H7 (cell line): ENCODE measurements at regions not wholly inside any gene's neighbourhood (a gene's known extent, or its start where the extent isn't known, plus 50 kb on each side); places are given as distances from the start of the nearest gene placed in this dataset.

Source experiments
- DNase-seq: peaks from one replicate; pipeline ENCODE4 v3.0.0; 2012
- H3K27me3 ChIP-seq: 2 replicates; pipeline ENCODE4 v1.6.0; 2011; ENCODE audit warnings: mild to moderate bottlenecking, low read length; ENCODE audit not compliant: control insufficient read depth, insufficient read depth
- H3K36me3 ChIP-seq: replicated peaks from 2 replicates; pipeline ENCODE4 v1.5.1; 2011; ENCODE audit warnings: low read length; ENCODE audit not compliant: control insufficient read depth, insufficient read depth
- H3K4me3 ChIP-seq: 2 replicates; pipeline ENCODE4 v1.5.1; 2011; ENCODE audit warnings: low read depth, mild to moderate bottlenecking, control low read depth, low read length, moderate library complexity; ENCODE audit not compliant: insufficient read depth

GRCh38 chr10:112871021-112871420 lies 79.0 kb upstream of the TCF7L2 start:
- no peaks in the 10 kb centered on the region; the same call in 1 of the 2 replicates for H3K36me3 ChIP-seq
- no peaks in the 10 kb centered on the region for H3K27me3 ChIP-seq
- DNase-seq: no peak
- H3K4me3 ChIP-seq: no peak overlapping the region

GRCh38 chr10:112872728-112873127 lies 77.3 kb upstream of the TCF7L2 start:
- Histone ChIP-seq H3K27me3 (no peaks in the 10 kb centered on the region; the same call in 1 of the 2 replicates), H3K4me3 (no peak overlapping the region), H3K36me3 (no peaks in the 10 kb centered on the region; the same call in 1 of the 2 replicates)
- DNase-seq: no peak

- Histone ChIP-seq H3K4me3 (no peak overlapping the region), H3K27me3 (no peaks in the 10 kb centered on the region; the same call in 1 of the 2 replicates), H3K36me3 (no peaks in the 10 kb centered on the region; the same call in 1 of the 2 replicates)
- no peak for DNase-seq
These were observed 76.5 kb upstream of the TCF7L2 start for GRCh38 chr10:112873541-112873940.

- Histone ChIP-seq H3K27me3 (no peaks in the 10 kb centered on the region; the same call in 1 of the 2 replicates), H3K36me3 (no peaks in the 10 kb centered on the region; the same call in 1 of the 2 replicates), H3K4me3 (no peak overlapping the region)
- no peak for DNase-seq
These were observed 75.1 kb upstream of the TCF7L2 start for GRCh38 chr10:112874982-112875381.

- H3K36me3 ChIP-seq: no peaks in the 10 kb centered on the region; the same call in 1 of the 2 replicates
These were observed 74.4 kb upstream of the TCF7L2 start for GRCh38 chr10:112875476-112876267.

GRCh38 chr10:112880633-112881530 lies 69.2 kb upstream of the TCF7L2 start:
- H3K27me3 ChIP-seq: no peaks in the 10 kb centered on the region; the same call in 1 of the 2 replicates
- no peak for DNase-seq
- no peak overlapping the region for H3K4me3 ChIP-seq
- no peaks in the 10 kb centered on the region for H3K36me3 ChIP-seq

More at GRCh38 chr10:112875476-112876267, 74.4 kb upstream of the TCF7L2 start:
- no peaks in the 10 kb centered on the region; the same call in 1 of the 2 replicates for H3K27me3 ChIP-seq
- DNase-seq: no peak
- no peak overlapping the region for H3K4me3 ChIP-seq

- peaks cover 2% of the 10 kb centered on the region; the same call in 1 of the 2 replicates for H3K27me3 ChIP-seq
- DNase-seq: no peak
- no peak overlapping the region for H3K4me3 ChIP-seq
- no peaks in the 10 kb centered on the region for H3K36me3 ChIP-seq
These were observed 66.5 kb upstream of the TCF7L2 start for GRCh38 chr10:112883360-112884178.

GRCh38 chr10:112884179-112884504 lies 65.9 kb upstream of the TCF7L2 start:
- no peaks in the 10 kb centered on the region for H3K36me3 ChIP-seq
- DNase-seq: no peak
- H3K4me3 ChIP-seq: no peak overlapping the region
- H3K27me3 ChIP-seq: peaks cover 2% of the 10 kb centered on the region; the same call in 1 of the 2 replicates

GRCh38 chr10:112886463-112886862 lies 63.6 kb upstream of the TCF7L2 start:
- Histone ChIP-seq H3K36me3 (no peaks in the 10 kb centered on the region), H3K4me3 (no peak overlapping the region), H3K27me3 (peaks cover 2% of the 10 kb centered on the region; the same call in 1 of the 2 replicates)
- DNase-seq: peak; percentile 18

- Histone ChIP-seq H3K27me3 (peaks cover 2% of the 10 kb centered on the region; the same call in 1 of the 2 replicates), H3K4me3 (no peak overlapping the region), H3K36me3 (no peaks in the 10 kb centered on the region)
- no peak for DNase-seq
These were observed 62.1 kb upstream of the TCF7L2 start for GRCh38 chr10:112887968-112888367.

GRCh38 chr10:112895292-112895691 lies 54.8 kb upstream of the TCF7L2 start:
- H3K27me3 ChIP-seq: peaks cover 4% of the 10 kb centered on the region; the same call in 1 of the 2 replicates
- no peak for DNase-seq
- no peaks in the 10 kb centered on the region for H3K36me3 ChIP-seq
- H3K4me3 ChIP-seq: no peak overlapping the region

GRCh38 chr10:112896273-112896672 lies 53.8 kb upstream of the TCF7L2 start:
- Histone ChIP-seq H3K27me3 (peaks cover 4% of the 10 kb centered on the region; the same call in 1 of the 2 replicates), H3K4me3 (no peak overlapping the region), H3K36me3 (no peaks in the 10 kb centered on the region)
- no peak for DNase-seq

- no peak for DNase-seq
- peaks cover 6% of the 10 kb centered on the region; the same call in 1 of the 2 replicates for H3K27me3 ChIP-seq
- H3K4me3 ChIP-seq: no peak overlapping the region
- no peaks in the 10 kb centered on the region for H3K36me3 ChIP-seq
These were observed 53.3 kb upstream of the TCF7L2 start for GRCh38 chr10:112896722-112897121.
